Prostate gland (tissue), 2 donors: ENCODE measurements at regions not wholly inside any gene's neighbourhood (a gene's known extent, or its start where the extent isn't known, plus 50 kb on each side); places are given as distances from the start of the nearest gene placed in this dataset.

Source experiments
- CTCF ChIP-seq, 4 experiments: fragments of 200-600 bp in 2 of 4; fragments of 450-650 bp in 2 of 4; sonication (generic) in 2 of 4; IDR thresholded peaks; 1 replicate in 3 of 4; 2 replicates in 1 of 4; pipeline ENCODE4 v1.5.1; 2016 to 2019; ENCODE audit warnings: antibody characterized with exemption in 4 of 4, mild to moderate bottlenecking in 2 of 4, moderate library complexity in 2 of 4
- POLR2AphosphoS5 ChIP-seq: sonication (generic); formaldehyde crosslinking; IDR thresholded peaks from one replicate; pipeline ENCODE4 v1.6.1; 2017; ENCODE audit warnings: antibody characterized with exemption

GRCh38 chr18:66324616-66325015 is 279.3 kb downstream of the CDH19 start:
- TF ChIP-seq POLR2AphosphoS5 (no peak), CTCF (IDR thresholded peaks at IDR 0.05) (no peak)
